ENCODE measurements at regions not wholly inside any gene's neighbourhood (a gene's known extent, or its start where the extent isn't known, plus 50 kb on each side); places are given as distances from the start of the nearest gene placed in this dataset.

DNA sequence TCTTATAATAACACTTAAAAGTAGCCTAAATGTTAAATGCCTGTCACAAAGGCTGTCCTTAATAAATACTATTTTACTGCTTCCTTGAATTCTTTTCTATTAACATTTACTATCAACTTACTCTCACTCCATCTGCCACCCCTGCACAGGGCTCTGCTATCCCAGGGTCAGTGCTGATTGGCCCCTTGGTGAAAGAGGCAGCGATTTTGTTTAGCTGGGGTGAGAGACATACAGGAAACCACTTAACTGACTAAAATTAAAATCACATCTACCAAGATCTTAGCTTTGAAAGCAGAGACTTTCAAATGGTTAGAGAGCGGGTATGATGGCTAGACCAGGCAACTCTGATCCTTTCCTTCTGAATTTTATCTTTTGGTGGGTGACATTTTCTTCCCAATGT is 149.9 kb upstream of the HTR2A start:
- H3K9me3 ChIP-seq (replicated peaks) = no peaks in the 10 kb centered on the region
- H3K4me1 ChIP-seq = no peaks in the 10 kb centered on the region
- H3K4me3 ChIP-seq = no peak overlapping the region
- no peak for TF ChIP-seq CTCF (IDR thresholded peaks at IDR 0.05; ENCODE audit: borderline replicate concordance)
- H3K27me3 ChIP-seq (ENCODE audit: low read depth) = peaks cover 6% of the 10 kb centered on the region
- intact Hi-C loops (cut with micrococcal nuclease) = no loop called here
- H3K27ac ChIP-seq (replicated peaks) = no peak overlapping the region
- H3K36me3 ChIP-seq = no peaks in the 10 kb centered on the region
- no peak for DNase-seq

DNA sequence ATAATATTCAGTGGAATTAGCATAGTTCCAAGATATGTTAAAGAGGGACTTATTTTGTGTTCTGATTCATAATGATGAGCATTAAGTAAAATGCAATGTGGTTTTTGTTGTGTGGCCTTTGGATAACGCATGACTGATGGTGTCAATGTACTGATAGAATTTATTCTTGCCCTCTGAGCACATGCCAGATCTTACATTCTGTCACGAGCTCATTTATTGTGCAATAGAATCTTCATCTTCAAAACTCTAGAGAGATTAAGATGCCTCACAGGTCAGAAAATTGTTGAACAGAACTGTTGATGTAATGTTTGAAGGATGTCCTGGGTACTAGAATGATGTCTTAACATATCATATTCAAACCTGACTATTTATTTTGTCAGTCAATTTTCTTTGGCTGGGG is 148.0 kb upstream of the HTR2A start:
- Histone ChIP-seq H3K27me3 (ENCODE audit: low read depth) (peaks cover 6% of the 10 kb centered on the region), H3K4me3 (no peak overlapping the region), H3K27ac (replicated peaks) (no peak overlapping the region), H3K4me1 (no peaks in the 10 kb centered on the region), H3K36me3 (no peaks in the 10 kb centered on the region), H3K9me3 (replicated peaks) (no peaks in the 10 kb centered on the region)
- intact Hi-C loops (cut with micrococcal nuclease) = no loop called here
- TF ChIP-seq CTCF (IDR thresholded peaks at IDR 0.05; ENCODE audit: borderline replicate concordance) = no peak
- DNase-seq = no peak

- no peaks in the 10 kb centered on the region for H3K27me3 ChIP-seq (ENCODE audit: low read depth)
- no peaks in the 10 kb centered on the region for H3K9me3 ChIP-seq (replicated peaks)
- H3K4me3 ChIP-seq = no peak overlapping the region
- intact Hi-C loops (cut with micrococcal nuclease) = no loop called here
- no peaks in the 10 kb centered on the region for H3K4me1 ChIP-seq
- no peak for TF ChIP-seq CTCF (IDR thresholded peaks at IDR 0.05; ENCODE audit: borderline replicate concordance)
- H3K27ac ChIP-seq (replicated peaks) = no peak overlapping the region
- no peak for DNase-seq
- H3K36me3 ChIP-seq = no peaks in the 10 kb centered on the region
Observed at GRCh38 chr13:47039106-47039505, 142.3 kb upstream of the HTR2A start.

DNA sequence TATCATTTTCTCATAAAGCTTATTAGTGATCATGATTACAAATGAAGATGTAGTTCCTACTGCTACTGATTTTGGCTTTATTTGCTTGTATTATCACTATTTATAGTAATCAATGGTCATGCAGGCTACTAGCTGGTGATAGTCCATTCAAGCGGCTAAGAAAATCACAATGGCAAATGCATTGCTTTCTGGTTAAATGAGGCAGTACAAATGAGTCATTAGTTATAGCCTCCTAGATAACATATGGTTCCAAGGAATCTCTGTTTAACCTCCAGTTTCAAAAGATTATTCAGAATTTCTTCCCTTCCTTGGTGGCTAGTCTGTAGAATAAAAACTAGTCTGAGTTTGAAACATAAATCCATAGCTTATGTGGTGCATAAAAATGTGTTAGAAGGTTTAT is 141.3 kb upstream of the HTR2A start:
- Histone ChIP-seq H3K27ac (replicated peaks) (no peak overlapping the region), H3K9me3 (replicated peaks) (no peaks in the 10 kb centered on the region), H3K36me3 (no peaks in the 10 kb centered on the region), H3K27me3 (ENCODE audit: low read depth) (no peaks in the 10 kb centered on the region), H3K4me3 (no peak overlapping the region), H3K4me1 (no peaks in the 10 kb centered on the region)
- DNase-seq = no peak
- TF ChIP-seq CTCF (IDR thresholded peaks at IDR 0.05; ENCODE audit: borderline replicate concordance) = no peak
- intact Hi-C loops (cut with micrococcal nuclease) = no loop called here

DNA sequence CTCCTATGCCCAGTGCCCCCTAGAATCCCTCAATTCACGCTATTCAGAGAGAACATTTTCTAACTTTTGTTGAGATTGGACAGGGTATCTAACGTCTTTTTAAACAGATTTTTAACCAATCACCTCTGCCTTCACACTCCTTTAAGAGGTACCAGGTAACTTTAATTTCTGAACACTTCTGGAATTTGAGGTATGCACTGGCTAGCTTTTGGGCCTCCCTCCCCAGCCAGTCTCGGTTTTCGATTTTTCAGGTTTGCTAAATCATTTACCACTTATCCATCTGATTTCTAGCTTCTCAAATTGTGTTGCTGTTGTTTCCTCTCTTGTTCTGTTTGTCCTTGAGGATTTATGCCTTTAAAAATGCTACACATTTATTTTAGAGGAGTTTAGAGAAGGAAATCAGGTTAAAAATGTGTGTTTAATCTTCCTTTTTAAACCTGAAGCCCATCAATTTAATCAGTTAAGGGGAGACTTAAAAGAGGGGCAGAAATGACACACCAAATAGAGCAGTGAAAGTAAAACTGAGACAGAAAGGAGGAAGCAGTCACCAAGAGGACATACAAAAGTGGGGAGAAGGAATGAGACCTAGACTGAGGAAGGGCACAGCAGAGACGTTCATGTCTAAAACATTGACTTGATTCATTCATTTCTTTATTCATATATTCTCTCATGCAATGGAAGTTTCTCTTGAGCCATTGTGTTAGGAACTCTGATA is 139.6 kb upstream of the HTR2A start:
- no peak overlapping the region for H3K27ac ChIP-seq (replicated peaks)
- H3K27me3 ChIP-seq (ENCODE audit: low read depth) = no peaks in the 10 kb centered on the region
- no peaks in the 10 kb centered on the region for H3K36me3 ChIP-seq
- no peaks in the 10 kb centered on the region for H3K9me3 ChIP-seq (replicated peaks)
- H3K4me1 ChIP-seq = no peaks in the 10 kb centered on the region
- DNase-seq = no peak
- intact Hi-C loops (cut with micrococcal nuclease) = no loop called here
- no peak overlapping the region for H3K4me3 ChIP-seq
- no peak for TF ChIP-seq CTCF (IDR thresholded peaks at IDR 0.05; ENCODE audit: borderline replicate concordance)

Measured in left ventricle myocardium inferior (tissue), 1 donor.